Medulla oblongata (tissue), 1 donor: ENCODE measurements at regions not wholly inside any gene's neighbourhood (a gene's known extent, or its start where the extent isn't known, plus 50 kb on each side); places are given as distances from the start of the nearest gene placed in this dataset.

Experiments used
- DNase-seq: peaks from one replicate; pipeline ENCODE4 v3.0.0-alpha.2; 2015; ENCODE audit errors: extremely low spot score

DNA sequence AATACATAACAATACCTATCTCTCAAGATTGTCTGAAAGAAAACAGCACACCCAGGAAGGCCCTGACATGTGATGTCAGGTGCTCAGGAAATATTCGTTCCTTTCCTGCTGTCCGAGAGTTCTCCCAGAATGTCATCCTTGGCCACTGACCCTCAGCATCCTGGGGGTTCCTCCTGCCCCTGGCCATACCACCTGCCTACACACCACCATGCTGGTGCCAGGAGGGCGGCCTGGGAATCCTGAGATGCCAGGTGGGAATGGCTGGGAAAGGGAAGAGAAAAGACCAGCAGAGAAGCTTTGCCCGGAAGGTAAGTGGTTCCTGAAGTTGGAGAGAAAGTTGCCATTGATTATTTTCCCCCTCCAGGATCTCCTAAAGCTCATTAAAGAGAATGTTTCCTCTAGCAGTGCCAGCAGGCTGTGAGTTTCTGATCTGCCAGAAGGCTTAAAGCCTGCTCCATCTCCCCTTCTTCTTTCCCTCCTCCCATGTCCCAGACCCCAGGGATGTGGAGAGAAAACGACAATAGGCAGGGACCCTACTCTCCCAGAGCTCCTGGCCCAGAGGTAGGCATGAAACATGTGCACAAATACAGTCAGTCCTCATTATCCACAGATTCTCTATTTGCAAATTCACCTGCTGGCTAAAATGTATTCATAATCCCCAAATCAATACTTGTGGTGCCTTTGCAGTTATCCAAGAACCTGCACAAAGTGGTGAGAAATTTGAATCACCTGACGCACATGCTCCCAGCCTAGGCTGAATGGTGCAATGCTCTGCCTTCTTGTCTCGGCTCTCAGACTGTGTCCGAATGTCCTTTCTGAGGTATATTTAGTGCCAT is 147.1 kb upstream of the MYCN start:
- no peak for DNase-seq

- no peak for DNase-seq
Measured at GRCh38 chr2:15793978-15794377, 146.4 kb upstream of the MYCN start.

DNA sequence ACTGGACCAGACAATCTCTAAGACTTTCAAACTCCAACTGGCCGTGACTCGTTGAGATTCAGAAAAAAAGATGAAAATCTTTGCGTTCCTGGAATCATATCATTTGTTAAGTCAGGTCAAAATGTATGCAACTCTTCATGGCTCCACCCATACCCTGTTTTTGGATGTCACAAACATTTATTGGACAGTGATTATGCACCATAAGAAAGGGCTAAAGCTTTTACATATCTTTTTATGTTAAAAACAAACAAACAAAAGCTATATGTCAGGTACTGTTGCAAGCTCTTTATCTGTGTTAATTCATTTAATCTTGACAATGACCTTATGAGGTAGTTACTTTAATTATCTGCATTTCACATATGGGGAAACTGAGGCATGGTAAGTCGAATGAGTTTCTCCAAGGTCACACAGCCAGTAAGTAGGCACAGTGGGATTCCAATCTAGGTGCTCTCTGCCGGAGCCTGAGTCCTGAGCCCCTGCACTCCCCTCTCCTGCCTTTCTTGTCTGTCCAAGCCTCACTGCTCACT is 145.7 kb upstream of the MYCN start:
- no peak for DNase-seq

GRCh38 chr2:15795426-15795825 is 144.9 kb upstream of the MYCN start:
- no peak for DNase-seq

DNA sequence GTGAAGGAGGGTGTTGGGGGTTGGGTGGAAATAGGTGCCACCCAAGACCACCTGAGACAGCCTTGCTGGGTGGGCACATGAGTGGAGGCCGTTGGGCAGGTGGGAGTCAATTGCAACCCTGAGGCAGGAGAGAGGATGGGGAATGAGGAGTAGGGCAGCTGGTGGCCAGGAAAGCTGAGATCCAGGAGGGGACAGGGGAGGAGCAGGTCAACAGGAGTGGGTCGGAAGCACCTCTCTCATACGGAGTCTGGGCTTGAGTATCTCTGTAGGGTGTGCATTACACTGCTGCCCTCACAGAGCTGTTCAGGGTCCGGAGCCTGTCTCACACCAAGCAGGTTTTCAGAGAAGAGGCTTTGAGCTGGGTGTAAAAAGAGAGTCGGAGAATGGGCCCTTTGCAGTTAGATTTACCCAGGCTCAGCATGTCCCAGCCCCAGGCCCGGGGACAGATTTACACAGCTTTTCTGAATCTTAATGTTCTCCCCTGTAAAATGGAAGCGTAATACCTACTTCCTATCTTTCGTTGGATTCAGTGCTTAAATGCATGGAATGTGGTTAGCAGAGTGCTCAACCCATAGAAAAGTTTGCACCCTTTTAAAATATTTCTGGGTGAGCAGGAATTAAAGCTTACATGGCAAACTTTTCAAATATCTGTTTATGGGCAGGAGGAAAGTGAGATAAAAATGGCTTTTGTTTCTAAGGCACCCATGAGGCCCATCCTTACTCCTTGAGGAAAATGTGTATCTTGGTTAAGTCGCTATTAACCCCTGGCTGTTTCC is 144.0 kb upstream of the MYCN start:
- DNase-seq, result no peak

- DNase-seq, result no peak
Measured at GRCh38 chr2:15797231-15797938, 143.0 kb upstream of the MYCN start.

GRCh38 chr2:15797939-15798281 is 142.4 kb upstream of the MYCN start:
- DNase-seq, result no peak

GRCh38 chr2:15798701-15799431 is 141.5 kb upstream of the MYCN start:
- no peak for DNase-seq

- no peak for DNase-seq
Measured at GRCh38 chr2:15799432-15799827, 140.9 kb upstream of the MYCN start.

- peak; percentile 87 for DNase-seq
Measured at GRCh38 chr2:15800495-15801329, 139.6 kb upstream of the MYCN start.

GRCh38 chr2:15801439-15801838 is 138.9 kb upstream of the MYCN start:
- no peak for DNase-seq

- no peak for DNase-seq
Measured at GRCh38 chr2:15801904-15802303, 138.4 kb upstream of the MYCN start.

- DNase-seq, result no peak
Measured at GRCh38 chr2:15802657-15803542, 137.4 kb upstream of the MYCN start.

- no peak for DNase-seq
Measured at GRCh38 chr2:15803543-15804245, 136.7 kb upstream of the MYCN start.

- no peak for DNase-seq
Measured at GRCh38 chr2:15804246-15804619, 136.1 kb upstream of the MYCN start.

DNA sequence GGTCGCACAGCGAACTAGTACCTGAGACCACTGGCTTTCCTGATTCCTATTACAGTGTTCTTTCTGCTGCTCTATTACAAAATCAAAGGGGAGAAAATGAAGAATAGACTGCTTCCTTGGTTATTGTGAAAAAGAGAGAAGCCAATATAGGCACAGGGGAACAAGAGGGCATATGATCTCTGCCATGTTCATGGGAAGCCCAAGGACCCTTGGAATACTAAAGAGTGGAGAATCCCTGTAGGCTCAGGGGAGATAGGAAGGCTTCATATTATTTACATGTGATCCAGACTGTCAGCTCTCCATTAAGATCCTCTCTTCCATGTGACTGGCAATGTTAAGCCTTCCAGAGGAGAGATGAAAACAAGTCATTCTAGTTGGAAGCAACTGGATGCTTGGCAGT is 135.7 kb upstream of the MYCN start:
- DNase-seq, result no peak

DNA sequence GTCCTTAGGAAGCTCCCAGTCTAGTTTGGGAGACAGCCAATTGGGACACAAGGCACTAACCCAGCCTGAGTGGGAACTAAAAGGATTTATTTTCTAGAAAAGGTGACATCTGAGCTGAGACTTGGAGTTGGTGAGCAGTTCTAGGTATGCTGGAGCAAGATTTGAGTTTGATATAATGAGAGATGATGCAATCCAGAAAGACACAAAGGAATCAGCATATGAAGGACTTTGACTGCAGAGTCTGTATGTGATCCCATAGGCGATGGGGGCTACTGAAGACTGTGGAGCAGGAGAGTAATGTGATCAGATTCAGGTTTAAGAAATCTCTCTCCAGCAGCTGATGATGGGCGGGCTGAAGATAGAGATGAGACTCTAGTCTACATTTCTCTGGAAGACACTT is 135.1 kb upstream of the MYCN start:
- DNase-seq, result no peak

- DNase-seq, result no peak
Measured at GRCh38 chr2:15805772-15806171, 134.6 kb upstream of the MYCN start.

- DNase-seq, result no peak
Measured at GRCh38 chr2:15806801-15807417, 133.4 kb upstream of the MYCN start.
